ENCODE measurements at regions not wholly inside any gene's neighbourhood (a gene's known extent, or its start where the extent isn't known, plus 50 kb on each side); places are given as distances from the start of the nearest gene placed in this dataset.
A peak's percentile ranks its signal among the peaks of the same experiment; 100 is the strongest.

- no peak for TF ChIP-seq HOXB13 (CRISPR knock-in tag; IDR thresholded peaks at IDR 0.05; ENCODE audit: low read depth)
- TF ChIP-seq MAZ (IDR thresholded peaks at IDR 0.05; ENCODE audit: borderline replicate concordance, low read depth, low read length) = no peak
- no peak for TF ChIP-seq NFE2L2 (conservative IDR thresholded peaks at IDR 0.05; ENCODE audit: low read length)
- no peak for TF ChIP-seq CBX2 (IDR thresholded peaks at IDR 0.05; ENCODE audit: borderline replicate concordance, low read depth)
- no peak for TF ChIP-seq ZNF302 (CRISPR knock-in tag; IDR thresholded peaks at IDR 0.05)
- TF ChIP-seq CEBPB (IDR thresholded peaks at IDR 0.05) = no peak
- TF ChIP-seq ZC3H11A (IDR thresholded peaks at IDR 0.05) = no peak
- TF ChIP-seq JUN (IDR thresholded peaks at IDR 0.05) = no peak
- TF ChIP-seq HOXA7 (CRISPR knock-in tag; IDR thresholded peaks at IDR 0.05) = no peak
- TF ChIP-seq FOSL2 (IDR thresholded peaks at IDR 0.05) = no peak
- no peak for TF ChIP-seq FOSL2 (CRISPR knock-in tag; IDR thresholded peaks at IDR 0.05)
- no peak for TF ChIP-seq CHD4 (IDR thresholded peaks at IDR 0.05; ENCODE audit: borderline replicate concordance)
- no peak for TF ChIP-seq ATOH8 (CRISPR knock-in tag; IDR thresholded peaks at IDR 0.05; ENCODE audit: low read depth)
- DNase-seq (ENCODE audit: low read depth in 1 of 2, low spot score in 1 of 2) (no peak), FAIRE-seq (no peak), ATAC-seq (no peak)
- Histone ChIP-seq H3K27ac (no peak overlapping the region), H3K4me3 (no peak overlapping the region), H3K9me3 (no peaks in the 10 kb centered on the region), H3K4me2 (no peak overlapping the region), H3K4me1 (peaks cover 8% of the 10 kb centered on the region; the same call in 1 of the 3 replicates)
- ChIA-PET POLR2A (no interaction called here), CTCF (no interaction called here)
- 42% methylated on average over 4 of the region's 4 CpGs for whole genome bisulfite sequencing (ENCODE audit: missing lambda C conversion rate)
Measured at GRCh38 chr14:26289891-26290486, 307.8 kb downstream of the NOVA1 start.

- ATAC-seq (no peak), FAIRE-seq (no peak), DNase-seq (ENCODE audit: low read depth in 1 of 2, low spot score in 1 of 2) (peak in 1 of 2 experiments; percentile 26)
- ChIA-PET POLR2A (no interaction called here), CTCF (no interaction called here)
- peaks cover 14% of the 10 kb centered on the region for H3K9me3 ChIP-seq
- H3K4me3 ChIP-seq = no peak overlapping the region
- H3K4me2 ChIP-seq = peak overlapping the region; percentile 14; the same call in 1 of the 3 replicates
- 3% methylated on average over 1 of the region's 1 CpG for WGBS (ENCODE audit: missing lambda C conversion rate)
- TF ChIP-seq CHD4 (IDR thresholded peaks at IDR 0.05; ENCODE audit: borderline replicate concordance) (no peak), RCOR1 (IDR thresholded peaks at IDR 0.05; ENCODE audit: low read depth, low read length) (no peak), ZSCAN20 (CRISPR knock-in tag; IDR thresholded peaks at IDR 0.05) (no peak), TP53 (CRISPR knock-in tag; IDR thresholded peaks at IDR 0.05) (no peak), CTCF (IDR thresholded peaks at IDR 0.05) (no peak), E2F6 (IDR thresholded peaks at IDR 0.05; ENCODE audit: borderline replicate concordance, low read depth) (no peak), KDM1A (IDR thresholded peaks at IDR 0.05; ENCODE audit: low read depth) (no peak), BCL3 (IDR thresholded peaks at IDR 0.05) (no peak), HOXB5 (CRISPR knock-in tag; IDR thresholded peaks at IDR 0.05) (no peak), FOSB (CRISPR knock-in tag; IDR thresholded peaks at IDR 0.05) (no peak), NR3C1 (IDR thresholded peaks at IDR 0.05) (no peak), SREBF2 (IDR thresholded peaks at IDR 0.05) (no peak), USF2 (IDR thresholded peaks at IDR 0.05) (no peak)
- H3K27ac ChIP-seq = peak overlapping the region in 1 of 2 experiments; percentile 38; a peak in 2 of 6 replicates
- H3K4me1 ChIP-seq = peaks cover 12% of the 10 kb centered on the region
Measured at GRCh38 chr14:26286913-26287205, 311.0 kb downstream of the NOVA1 start.

Data from A549 (cell line).